Brain pericyte (primary cell): ENCODE measurements at regions not wholly inside any gene's neighbourhood (a gene's known extent, or its start where the extent isn't known, plus 50 kb on each side); places are given as distances from the start of the nearest gene placed in this dataset.
"Not testable (repeated sequence)": the region's sequence is repeated elsewhere in the genome, so short reads cannot be mapped to it uniquely, and the experiment has no call there.

ENCODE experiments used
- DNase-seq: peaks from one replicate; pipeline ENCODE4 v3.0.0-alpha.2; 2012; ENCODE audit warnings: low read depth, low spot score

GRCh38 chr5:113719549-113719948 is 206.1 kb downstream of the YTHDC2 start:
- no peak for DNase-seq

GRCh38 chr5:113721171-113721570 is 207.7 kb downstream of the YTHDC2 start:
- no peak for DNase-seq

- no peak for DNase-seq
These were observed 209.5 kb downstream of the YTHDC2 start for GRCh38 chr5:113723021-113723420.

GRCh38 chr5:113735751-113736150 is 222.3 kb downstream of the YTHDC2 start:
- no peak for DNase-seq

- no peak for DNase-seq
These were observed 228.7 kb downstream of the YTHDC2 start for GRCh38 chr5:113742176-113742575.

- no peak for DNase-seq
These were observed 229.1 kb downstream of the YTHDC2 start for GRCh38 chr5:113742639-113743038.

GRCh38 chr5:113748403-113748802 is 234.9 kb downstream of the YTHDC2 start:
- DNase-seq: no peak

GRCh38 chr5:113749334-113749733 is 235.8 kb downstream of the YTHDC2 start:
- no peak for DNase-seq

GRCh38 chr5:113753182-113753581 is 239.7 kb downstream of the YTHDC2 start:
- DNase-seq: not testable (repeated sequence)

- no peak for DNase-seq
These were observed 242.0 kb downstream of the YTHDC2 start for GRCh38 chr5:113755516-113755915.

GRCh38 chr5:113757508-113757907 is 244.0 kb downstream of the YTHDC2 start:
- DNase-seq: no peak

GRCh38 chr5:113759505-113759904 is 246.0 kb downstream of the YTHDC2 start:
- DNase-seq: no peak

GRCh38 chr5:113760486-113760885 is 247.0 kb downstream of the YTHDC2 start:
- DNase-seq: no peak

- no peak for DNase-seq
These were observed 248.1 kb downstream of the YTHDC2 start for GRCh38 chr5:113761594-113761993.

GRCh38 chr5:113764382-113764781 is 250.9 kb downstream of the YTHDC2 start:
- no peak for DNase-seq

GRCh38 chr5:113766827-113767226 is 253.3 kb downstream of the YTHDC2 start:
- DNase-seq: not testable (repeated sequence)

GRCh38 chr5:113770648-113771047 is 257.2 kb downstream of the YTHDC2 start:
- no peak for DNase-seq

GRCh38 chr5:113771483-113771882 is 258.0 kb downstream of the YTHDC2 start:
- DNase-seq: no peak

- no peak for DNase-seq
These were observed 262.7 kb downstream of the YTHDC2 start for GRCh38 chr5:113776168-113776567.

- no peak for DNase-seq
These were observed 263.5 kb downstream of the YTHDC2 start for GRCh38 chr5:113776832-113777525.

GRCh38 chr5:113778147-113778546 is 264.7 kb downstream of the YTHDC2 start:
- DNase-seq: no peak

- no peak for DNase-seq
These were observed 274.7 kb downstream of the YTHDC2 start for GRCh38 chr5:113788141-113788655.

GRCh38 chr5:113789769-113790168 is 276.3 kb downstream of the YTHDC2 start:
- DNase-seq: no peak

- DNase-seq: no peak
These were observed 279.3 kb downstream of the YTHDC2 start for GRCh38 chr5:113792806-113793205.
